Caco-2 (cell line): ENCODE measurements at regions not wholly inside any gene's neighbourhood (a gene's known extent, or its start where the extent isn't known, plus 50 kb on each side); places are given as distances from the start of the nearest gene placed in this dataset.

Experiments used
- BruUV-seq: library from RNA; stranded (reverse); fragments of 400-500 nt; replicated peaks from 2 replicates; lab custom pipeline; 2021; lab: Mats Ljungman, UMichigan
- CTCF ChIA-PET: fragments of 300-600 bp; sonication (Branson Sonifier 250); formaldehyde crosslinking; loops from one replicate; lab custom pipeline; 2022; ENCODE audit warnings: antibody characterized with exemption; lab: Charles Lee
- POLR2A ChIA-PET: fragments of 300-600 bp; sonication (Branson Sonifier 250); formaldehyde crosslinking; loops from one replicate; lab custom pipeline; 2022; ENCODE audit warnings: antibody characterized with exemption; lab: Charles Lee
- DNase-seq, 2 experiments: peaks; one replicate each; pipeline versions ENCODE4 v3.0.0 to v3.0.0-alpha.2; 2020 to 2022
- H3K27me3 ChIP-seq: replicated peaks from 2 replicates; pipeline ENCODE4 v1.6.0; 2011; ENCODE audit warnings: low read length; ENCODE audit not compliant: control insufficient read depth, insufficient read depth
- H3K36me3 ChIP-seq: 2 replicates; pipeline ENCODE4 v1.5.1; 2011; ENCODE audit warnings: low read length; ENCODE audit not compliant: control insufficient read depth, insufficient read depth
- H3K4me1 ChIP-seq: fragments of 250-450 bp; sonication (Bioruptor Pico); 2 replicates; pipeline ENCODE4 v1.5.1; 2020; ENCODE audit warnings: mild to moderate bottlenecking
- H3K4me3 ChIP-seq: 2 replicates; pipeline ENCODE4 v1.5.1; 2011; ENCODE audit warnings: low read depth, mild to moderate bottlenecking, control low read depth, low read length
- H3K9me3 ChIP-seq: fragments of 250-450 bp; sonication (Bioruptor Pico); 2 replicates; pipeline ENCODE4 v1.5.1; 2020; ENCODE audit warnings: mild to moderate bottlenecking, moderate library complexity
- H3K27ac Mint-ChIP-seq: one replicate; pipeline ENCODE4 v1.8.0; 2022; ENCODE audit warnings: mixed read lengths; ENCODE audit not compliant: unreplicated experiment
- H3K27me3 Mint-ChIP-seq: one replicate; pipeline ENCODE4 v1.8.0; 2022; ENCODE audit warnings: mixed read lengths; ENCODE audit not compliant: insufficient read depth, unreplicated experiment
- H3K36me3 Mint-ChIP-seq: one replicate; pipeline ENCODE4 v1.8.0; 2022; ENCODE audit warnings: mild to moderate bottlenecking, mixed read lengths; ENCODE audit not compliant: insufficient read depth, unreplicated experiment
- H3K4me1 Mint-ChIP-seq: one replicate; pipeline ENCODE4 v1.8.0; 2022; ENCODE audit warnings: low read depth, mixed read lengths; ENCODE audit not compliant: unreplicated experiment
- H3K4me3 Mint-ChIP-seq: one replicate; pipeline ENCODE4 v1.8.0; 2022; ENCODE audit warnings: mild to moderate bottlenecking, moderate library complexity, mixed read lengths; ENCODE audit not compliant: unreplicated experiment
- H3K9me3 Mint-ChIP-seq: one replicate; pipeline ENCODE4 v1.8.0; 2022; ENCODE audit warnings: mixed read lengths; ENCODE audit not compliant: unreplicated experiment
- CTCF ChIP-seq, 2 experiments: fragments of 200-600 bp in 1 of 2; IDR thresholded peaks; 1 replicate in 1 of 2; 2 replicates in 1 of 2; pipeline versions ENCODE4 v1.5.1 to v1.8.0; 2011 to 2022; ENCODE audit warnings: antibody characterized with exemption in 1 of 2, control low read depth in 1 of 2, inconsistent platforms in 1 of 2, low read depth in 1 of 2, low read length in 1 of 2, mild to moderate bottlenecking in 1 of 2, moderate library complexity in 1 of 2; ENCODE audit not compliant: insufficient read depth in 1 of 2, severe bottlenecking in 1 of 2, unreplicated experiment in 1 of 2
- intact Hi-C: fragments of 100-400 bp; cut with micrococcal nuclease; formaldehyde crosslinking; loops from one replicate; pipeline ENCODE4 v1.10.0; 2022; ENCODE audit not compliant: unreplicated experiment

- H3K9me3 Mint-ChIP-seq: no peaks in the 10 kb centered on the region
- Histone ChIP-seq H3K4me3 (no peak overlapping the region), H3K27me3 (no peaks in the 10 kb centered on the region), H3K36me3 (no peaks in the 10 kb centered on the region), H3K9me3 (no peaks in the 10 kb centered on the region), H3K4me1 (no peaks in the 10 kb centered on the region)
- no peak for TF ChIP-seq CTCF (IDR thresholded peaks at IDR 0.05; ENCODE audit: insufficient read depth in 1 of 2, low read depth in 1 of 2, low read length in 1 of 2, severe bottlenecking in 1 of 2, unreplicated experiment in 1 of 2)
- no peak overlapping the region for H3K27ac Mint-ChIP-seq
- no TSS peak for BruUV-seq
- H3K27me3 Mint-ChIP-seq: peaks cover 12% of the 10 kb centered on the region
- ChIA-PET CTCF (no interaction called here), POLR2A (no interaction called here)
- no peak overlapping the region for H3K4me3 Mint-ChIP-seq
- intact Hi-C loops: no loop called here
- H3K4me1 Mint-ChIP-seq: no peaks in the 10 kb centered on the region
- no peaks in the 10 kb centered on the region for H3K36me3 Mint-ChIP-seq
- no peak for DNase-seq
These were observed 782.4 kb upstream of the WWC1 start for GRCh38 chr5:167509076-167509475.

DNA sequence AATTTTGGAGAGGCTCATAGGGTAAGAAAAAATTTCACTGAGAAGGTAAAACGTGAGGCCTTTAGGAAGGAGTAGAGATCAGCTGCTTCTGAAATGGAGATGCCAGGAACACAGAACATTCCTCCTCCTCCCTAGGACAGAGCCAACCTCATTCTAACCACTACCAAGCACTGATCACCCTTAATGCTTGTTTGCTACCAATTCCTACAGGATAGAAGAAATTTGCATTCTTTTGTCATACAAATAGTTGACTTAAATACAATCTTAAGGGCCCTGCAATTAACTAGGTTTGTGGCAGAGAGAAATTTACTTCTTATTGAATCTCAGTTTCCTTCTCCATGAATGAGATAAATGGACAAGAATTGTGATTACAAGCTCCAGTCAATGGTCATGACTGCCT, 780.2 kb upstream of the WWC1 start:
- ChIA-PET POLR2A (no interaction called here), CTCF (no interaction called here)
- H3K27me3 ChIP-seq: no peaks in the 10 kb centered on the region
- intact Hi-C loops: no loop called here
- Mint-ChIP-seq H3K27ac (no peak overlapping the region), H3K4me1 (no peaks in the 10 kb centered on the region), H3K9me3 (no peaks in the 10 kb centered on the region), H3K27me3 (peaks cover 12% of the 10 kb centered on the region), H3K4me3 (no peak overlapping the region), H3K36me3 (no peaks in the 10 kb centered on the region)
- no peaks in the 10 kb centered on the region for H3K4me1 ChIP-seq
- BruUV-seq: no TSS peak
- no peaks in the 10 kb centered on the region for H3K9me3 ChIP-seq
- DNase-seq: no peak
- no peaks in the 10 kb centered on the region for H3K36me3 ChIP-seq
- no peak overlapping the region for H3K4me3 ChIP-seq
- no peak for TF ChIP-seq CTCF (IDR thresholded peaks at IDR 0.05; ENCODE audit: insufficient read depth in 1 of 2, low read depth in 1 of 2, low read length in 1 of 2, severe bottlenecking in 1 of 2, unreplicated experiment in 1 of 2)

- Mint-ChIP-seq H3K4me1 (no peaks in the 10 kb centered on the region), H3K27me3 (peaks cover 13% of the 10 kb centered on the region), H3K9me3 (no peaks in the 10 kb centered on the region), H3K4me3 (no peak overlapping the region), H3K27ac (no peak overlapping the region), H3K36me3 (no peaks in the 10 kb centered on the region)
- no peak for TF ChIP-seq CTCF (IDR thresholded peaks at IDR 0.05; ENCODE audit: insufficient read depth in 1 of 2, low read depth in 1 of 2, low read length in 1 of 2, severe bottlenecking in 1 of 2, unreplicated experiment in 1 of 2)
- no peak overlapping the region for H3K4me3 ChIP-seq
- POLR2A ChIA-PET: no interaction called here
- H3K9me3 ChIP-seq: no peaks in the 10 kb centered on the region
- no peaks in the 10 kb centered on the region for H3K36me3 ChIP-seq
- no peaks in the 10 kb centered on the region for H3K4me1 ChIP-seq
- CTCF ChIA-PET: interaction anchor here (0.5 kb wide), 1 partner anchor 248 kb away, joined by 3 read pairs; no protein-coding TSS in a partner anchor
- DNase-seq: no peak
- intact Hi-C loops: no loop called here
- H3K27me3 ChIP-seq: no peaks in the 10 kb centered on the region
- BruUV-seq: no TSS peak
These were observed 779.3 kb upstream of the WWC1 start for GRCh38 chr5:167512111-167512510.
